ENCODE measurements at regions not wholly inside any gene's neighbourhood (a gene's known extent, or its start where the extent isn't known, plus 50 kb on each side); places are given as distances from the start of the nearest gene placed in this dataset.

- H3K27me3 Mint-ChIP-seq (ENCODE audit: low read depth): peaks cover 5% of the 10 kb centered on the region
- no peak overlapping the region for H3K4me3 Mint-ChIP-seq
- no peaks in the 10 kb centered on the region for H3K36me3 Mint-ChIP-seq (ENCODE audit: insufficient read depth)
- no peaks in the 10 kb centered on the region for H3K4me1 Mint-ChIP-seq (ENCODE audit: low read depth)
- no peaks in the 10 kb centered on the region for H3K9me3 Mint-ChIP-seq
- no peak for ATAC-seq
- DNase-seq: no peak
These were observed 226.0 kb upstream of the TPM1 start for GRCh38 chr15:62816342-62817069.

- Mint-ChIP-seq H3K27me3 (ENCODE audit: low read depth) (peaks cover 2% of the 10 kb centered on the region), H3K4me1 (ENCODE audit: low read depth) (no peaks in the 10 kb centered on the region), H3K4me3 (no peak overlapping the region), H3K9me3 (no peaks in the 10 kb centered on the region), H3K36me3 (ENCODE audit: insufficient read depth) (no peaks in the 10 kb centered on the region)
- no peak for ATAC-seq
- no peak for DNase-seq
These were observed 223.9 kb upstream of the TPM1 start for GRCh38 chr15:62818691-62819090.

- no peak for DNase-seq
- H3K36me3 Mint-ChIP-seq (ENCODE audit: insufficient read depth): no peaks in the 10 kb centered on the region
- H3K4me1 Mint-ChIP-seq (ENCODE audit: low read depth): no peaks in the 10 kb centered on the region
- peaks cover 8% of the 10 kb centered on the region for H3K27me3 Mint-ChIP-seq (ENCODE audit: low read depth)
- no peak overlapping the region for H3K4me3 Mint-ChIP-seq
- no peak for ATAC-seq
- no peaks in the 10 kb centered on the region for H3K9me3 Mint-ChIP-seq
These were observed 221.0 kb upstream of the TPM1 start for GRCh38 chr15:62821384-62822131.

GRCh38 chr15:62822228-62822627, 220.3 kb upstream of the TPM1 start:
- no peak overlapping the region for H3K4me3 Mint-ChIP-seq
- H3K27me3 Mint-ChIP-seq (ENCODE audit: low read depth): peaks cover 8% of the 10 kb centered on the region
- no peaks in the 10 kb centered on the region for H3K4me1 Mint-ChIP-seq (ENCODE audit: low read depth)
- no peaks in the 10 kb centered on the region for H3K9me3 Mint-ChIP-seq
- no peak for DNase-seq
- no peaks in the 10 kb centered on the region for H3K36me3 Mint-ChIP-seq (ENCODE audit: insufficient read depth)
- ATAC-seq: no peak

GRCh38 chr15:62823561-62823960, 219.0 kb upstream of the TPM1 start:
- DNase-seq (no peak), ATAC-seq (no peak)
- no peaks in the 10 kb centered on the region for H3K9me3 Mint-ChIP-seq
- H3K4me1 Mint-ChIP-seq (ENCODE audit: low read depth): no peaks in the 10 kb centered on the region
- no peaks in the 10 kb centered on the region for H3K36me3 Mint-ChIP-seq (ENCODE audit: insufficient read depth)
- H3K27me3 Mint-ChIP-seq (ENCODE audit: low read depth): peaks cover 8% of the 10 kb centered on the region
- no peak overlapping the region for H3K4me3 Mint-ChIP-seq

- Mint-ChIP-seq H3K4me1 (ENCODE audit: low read depth) (no peaks in the 10 kb centered on the region), H3K4me3 (no peak overlapping the region), H3K36me3 (ENCODE audit: insufficient read depth) (no peaks in the 10 kb centered on the region), H3K9me3 (no peaks in the 10 kb centered on the region), H3K27me3 (ENCODE audit: low read depth) (peaks cover 8% of the 10 kb centered on the region)
- DNase-seq (no peak), ATAC-seq (no peak)
These were observed 218.2 kb upstream of the TPM1 start for GRCh38 chr15:62824111-62825015.

GRCh38 chr15:62825191-62825590, 217.4 kb upstream of the TPM1 start:
- ATAC-seq (no peak), DNase-seq (no peak)
- Mint-ChIP-seq H3K27me3 (ENCODE audit: low read depth) (peaks cover 8% of the 10 kb centered on the region), H3K9me3 (no peaks in the 10 kb centered on the region), H3K4me1 (ENCODE audit: low read depth) (no peaks in the 10 kb centered on the region), H3K4me3 (no peak overlapping the region), H3K36me3 (ENCODE audit: insufficient read depth) (no peaks in the 10 kb centered on the region)

GRCh38 chr15:62826561-62826960, 216.0 kb upstream of the TPM1 start:
- Mint-ChIP-seq H3K4me3 (no peak overlapping the region), H3K27me3 (ENCODE audit: low read depth) (peaks cover 5% of the 10 kb centered on the region), H3K9me3 (no peaks in the 10 kb centered on the region), H3K4me1 (ENCODE audit: low read depth) (no peaks in the 10 kb centered on the region), H3K36me3 (ENCODE audit: insufficient read depth) (no peaks in the 10 kb centered on the region)
- DNase-seq (no peak), ATAC-seq (no peak)

- no peaks in the 10 kb centered on the region for H3K9me3 Mint-ChIP-seq
- no peaks in the 10 kb centered on the region for H3K36me3 Mint-ChIP-seq (ENCODE audit: insufficient read depth)
- H3K27me3 Mint-ChIP-seq (ENCODE audit: low read depth): peaks cover 5% of the 10 kb centered on the region
- H3K4me1 Mint-ChIP-seq (ENCODE audit: low read depth): no peaks in the 10 kb centered on the region
- DNase-seq (no peak), ATAC-seq (no peak)
- no peak overlapping the region for H3K4me3 Mint-ChIP-seq
These were observed 214.2 kb upstream of the TPM1 start for GRCh38 chr15:62828364-62828763.

GRCh38 chr15:62832231-62832630, 210.3 kb upstream of the TPM1 start:
- DNase-seq (no peak), ATAC-seq (no peak)
- H3K4me1 Mint-ChIP-seq (ENCODE audit: low read depth): no peaks in the 10 kb centered on the region
- no peaks in the 10 kb centered on the region for H3K27me3 Mint-ChIP-seq (ENCODE audit: low read depth)
- no peaks in the 10 kb centered on the region for H3K9me3 Mint-ChIP-seq
- H3K4me3 Mint-ChIP-seq: no peak overlapping the region
- no peaks in the 10 kb centered on the region for H3K36me3 Mint-ChIP-seq (ENCODE audit: insufficient read depth)

GRCh38 chr15:62833646-62834045, 208.9 kb upstream of the TPM1 start:
- Mint-ChIP-seq H3K27me3 (ENCODE audit: low read depth) (no peaks in the 10 kb centered on the region), H3K4me1 (ENCODE audit: low read depth) (no peaks in the 10 kb centered on the region)
- no peak for DNase-seq

GRCh38 chr15:62834686-62835329, 207.7 kb upstream of the TPM1 start:
- ATAC-seq (no peak), DNase-seq (no peak)
- Mint-ChIP-seq H3K9me3 (no peaks in the 10 kb centered on the region), H3K4me3 (no peak overlapping the region), H3K27me3 (ENCODE audit: low read depth) (no peaks in the 10 kb centered on the region), H3K4me1 (ENCODE audit: low read depth) (no peaks in the 10 kb centered on the region), H3K36me3 (ENCODE audit: insufficient read depth) (no peaks in the 10 kb centered on the region)

More at GRCh38 chr15:62833646-62834045, 208.9 kb upstream of the TPM1 start:
- Mint-ChIP-seq H3K9me3 (no peaks in the 10 kb centered on the region), H3K36me3 (ENCODE audit: insufficient read depth) (no peaks in the 10 kb centered on the region), H3K4me3 (no peak overlapping the region)
- ATAC-seq: no peak

GRCh38 chr15:62835351-62835750, 207.2 kb upstream of the TPM1 start:
- DNase-seq: no peak
- H3K4me1 Mint-ChIP-seq (ENCODE audit: low read depth): no peaks in the 10 kb centered on the region
- no peaks in the 10 kb centered on the region for H3K36me3 Mint-ChIP-seq (ENCODE audit: insufficient read depth)
- no peaks in the 10 kb centered on the region for H3K9me3 Mint-ChIP-seq
- no peak for ATAC-seq
- no peaks in the 10 kb centered on the region for H3K27me3 Mint-ChIP-seq (ENCODE audit: low read depth)
- no peak overlapping the region for H3K4me3 Mint-ChIP-seq

- Mint-ChIP-seq H3K36me3 (ENCODE audit: insufficient read depth) (no peaks in the 10 kb centered on the region), H3K4me3 (no peak overlapping the region), H3K4me1 (ENCODE audit: low read depth) (no peaks in the 10 kb centered on the region), H3K9me3 (no peaks in the 10 kb centered on the region), H3K27me3 (ENCODE audit: low read depth) (no peaks in the 10 kb centered on the region)
- ATAC-seq (no peak), DNase-seq (no peak)
These were observed 206.8 kb upstream of the TPM1 start for GRCh38 chr15:62835762-62836161.

Measured in activated T-cell treated with anti-CD3 and anti-CD28 coated beads, Interleukin-2, amount 50 U/mL, for 4 hours (primary cell).